Suprapubic skin (tissue), 4 donors: ENCODE measurements at regions not wholly inside any gene's neighbourhood (a gene's known extent, or its start where the extent isn't known, plus 50 kb on each side); places are given as distances from the start of the nearest gene placed in this dataset.
"Not testable (repeated sequence)": the region's sequence is repeated elsewhere in the genome, so short reads cannot be mapped to it uniquely, and the experiment has no call there.

Experiments
- DNase-seq, 2 donors: peaks; one replicate each; pipeline ENCODE4 v3.0.0-alpha.2; 2019; ENCODE audit warnings: low spot score in 2 of 2
- H3K27ac ChIP-seq: fragments of 200-600 bp; sonication (generic); one replicate; pipeline ENCODE4 v1.5.1; 2019
- H3K27me3 ChIP-seq: fragments of 200-600 bp; sonication (generic); one replicate; pipeline ENCODE4 v1.5.1; 2019
- H3K36me3 ChIP-seq: fragments of 200-600 bp; sonication (generic); one replicate; pipeline ENCODE4 v1.5.1; 2019
- H3K4me1 ChIP-seq: fragments of 200-600 bp; sonication (generic); one replicate; pipeline ENCODE4 v1.5.1; 2019
- H3K4me3 ChIP-seq: fragments of 200-600 bp; sonication (generic); one replicate; pipeline ENCODE4 v1.5.1; 2019; ENCODE audit warnings: mild to moderate bottlenecking
- H3K9me3 ChIP-seq: fragments of 200-600 bp; sonication (generic); one replicate; pipeline ENCODE4 v1.5.1; 2019
- CTCF ChIP-seq, 2 donors: fragments of 200-600 bp in 1 of 2; fragments of 450-650 bp in 1 of 2; sonication (generic) in 1 of 2; IDR thresholded peaks; one replicate each; pipeline ENCODE4 v1.5.1; 2016 to 2019; ENCODE audit warnings: antibody characterized with exemption in 2 of 2, mild to moderate bottlenecking in 1 of 2, moderate library complexity in 1 of 2
- EP300 ChIP-seq: sonication (generic); formaldehyde crosslinking; IDR thresholded peaks from one replicate; pipeline ENCODE4 v1.6.1; 2017; ENCODE audit warnings: antibody characterized with exemption
- POLR2A ChIP-seq, 2 donors: fragments of 450-650 bp; IDR thresholded peaks; one replicate each; pipeline ENCODE4 v1.6.1; 2017; ENCODE audit warnings: antibody characterized with exemption in 2 of 2, mild to moderate bottlenecking in 2 of 2, moderate library complexity in 2 of 2
- POLR2AphosphoS5 ChIP-seq, 3 donors: sonication (generic); formaldehyde crosslinking; IDR thresholded peaks; one replicate each; pipeline ENCODE4 v1.6.1; 2017; ENCODE audit warnings: antibody characterized with exemption in 3 of 3
- WGBS: methylation state at CpG from one replicate; pipeline ENCODE4 v1.1.5; 2018; 5-methylcytosine and 5-hydroxymethylcytosine counted together

GRCh38 chr18:2164644-2165550 lies 406.4 kb downstream of the METTL4 start:
- Histone ChIP-seq H3K27ac (no peak overlapping the region), H3K27me3 (no peaks in the 10 kb centered on the region), H3K4me1 (no peaks in the 10 kb centered on the region), H3K36me3 (no peaks in the 10 kb centered on the region), H3K9me3 (no peaks in the 10 kb centered on the region), H3K4me3 (no peak overlapping the region)
- DNase-seq, result no peak
- 78% methylated on average over 7 of the region's 7 CpGs for WGBS
- TF ChIP-seq POLR2AphosphoS5 (IDR thresholded peaks at IDR 0.05) (no peak), CTCF (IDR thresholded peaks at IDR 0.05) (no peak), EP300 (no peak), POLR2A (IDR thresholded peaks at IDR 0.05) (no peak)

GRCh38 chr18:2166876-2167275 lies 404.4 kb downstream of the METTL4 start:
- H3K9me3 ChIP-seq, H3K4me1 ChIP-seq, H3K4me3 ChIP-seq, DNase-seq, H3K27ac ChIP-seq, H3K27me3 ChIP-seq, H3K36me3 ChIP-seq: not testable (repeated sequence)
- 69% methylated on average over 9 of the region's 9 CpGs for WGBS

GRCh38 chr18:2168022-2168421 lies 403.3 kb downstream of the METTL4 start:
- H3K27ac ChIP-seq, result no peak overlapping the region
- no peaks in the 10 kb centered on the region for H3K4me1 ChIP-seq
- no peak overlapping the region for H3K4me3 ChIP-seq
- WGBS, result 55% methylated on average over 5 of the region's 5 CpGs
- no peaks in the 10 kb centered on the region for H3K9me3 ChIP-seq
- no peaks in the 10 kb centered on the region for H3K36me3 ChIP-seq
- TF ChIP-seq POLR2A (IDR thresholded peaks at IDR 0.05) (no peak), POLR2AphosphoS5 (IDR thresholded peaks at IDR 0.05) (no peak), EP300 (no peak), CTCF (IDR thresholded peaks at IDR 0.05) (no peak)
- DNase-seq, result no peak
- H3K27me3 ChIP-seq, result no peaks in the 10 kb centered on the region

GRCh38 chr18:2169656-2170055 lies 401.6 kb downstream of the METTL4 start:
- H3K4me3 ChIP-seq, result no peak overlapping the region
- no peak for DNase-seq

GRCh38 chr18:2171840-2172625 lies 399.3 kb downstream of the METTL4 start:
- Histone ChIP-seq H3K27ac (no peak overlapping the region), H3K4me3 (no peak overlapping the region), H3K4me1 (no peaks in the 10 kb centered on the region), H3K9me3 (no peaks in the 10 kb centered on the region), H3K27me3 (no peaks in the 10 kb centered on the region), H3K36me3 (no peaks in the 10 kb centered on the region)
- DNase-seq, result no peak
- no peak for TF ChIP-seq POLR2A (IDR thresholded peaks at IDR 0.05)
- no peak for TF ChIP-seq POLR2AphosphoS5 (IDR thresholded peaks at IDR 0.05)
- no peak for TF ChIP-seq CTCF (IDR thresholded peaks at IDR 0.05)
- no peak for TF ChIP-seq EP300
- 47% methylated on average over 5 of the region's 5 CpGs for WGBS

More at GRCh38 chr18:2169656-2170055, 401.6 kb downstream of the METTL4 start:
- no peak overlapping the region for H3K27ac ChIP-seq
- H3K27me3 ChIP-seq, result no peaks in the 10 kb centered on the region
- H3K4me1 ChIP-seq, result no peaks in the 10 kb centered on the region
- H3K9me3 ChIP-seq, result no peaks in the 10 kb centered on the region
- TF ChIP-seq POLR2A (IDR thresholded peaks at IDR 0.05), result no peak
- no peak for TF ChIP-seq POLR2AphosphoS5 (IDR thresholded peaks at IDR 0.05)
- no peak for TF ChIP-seq EP300
- TF ChIP-seq CTCF (IDR thresholded peaks at IDR 0.05), result no peak
- no peaks in the 10 kb centered on the region for H3K36me3 ChIP-seq
